Stimulated activated CD4-positive, alpha-beta T cell treated with anti-CD3 and anti-CD28 coated beads, Interleukin-12 subunit alpha, Interleukin-12 subunit beta, amount 100 ng/mL, for 24 hours (primary cell): ENCODE measurements at regions not wholly inside any gene's neighbourhood (a gene's known extent, or its start where the extent isn't known, plus 50 kb on each side); places are given as distances from the start of the nearest gene placed in this dataset.
"Not testable (repeated sequence)": the region's sequence is repeated elsewhere in the genome, so short reads cannot be mapped to it uniquely, and the experiment has no call there.

Experiments
- DNase-seq, 2 experiments: peaks; one replicate each; pipeline ENCODE4 v3.0.0-alpha.2; 2020; ENCODE audit warnings: low read depth in 2 of 2

DNA sequence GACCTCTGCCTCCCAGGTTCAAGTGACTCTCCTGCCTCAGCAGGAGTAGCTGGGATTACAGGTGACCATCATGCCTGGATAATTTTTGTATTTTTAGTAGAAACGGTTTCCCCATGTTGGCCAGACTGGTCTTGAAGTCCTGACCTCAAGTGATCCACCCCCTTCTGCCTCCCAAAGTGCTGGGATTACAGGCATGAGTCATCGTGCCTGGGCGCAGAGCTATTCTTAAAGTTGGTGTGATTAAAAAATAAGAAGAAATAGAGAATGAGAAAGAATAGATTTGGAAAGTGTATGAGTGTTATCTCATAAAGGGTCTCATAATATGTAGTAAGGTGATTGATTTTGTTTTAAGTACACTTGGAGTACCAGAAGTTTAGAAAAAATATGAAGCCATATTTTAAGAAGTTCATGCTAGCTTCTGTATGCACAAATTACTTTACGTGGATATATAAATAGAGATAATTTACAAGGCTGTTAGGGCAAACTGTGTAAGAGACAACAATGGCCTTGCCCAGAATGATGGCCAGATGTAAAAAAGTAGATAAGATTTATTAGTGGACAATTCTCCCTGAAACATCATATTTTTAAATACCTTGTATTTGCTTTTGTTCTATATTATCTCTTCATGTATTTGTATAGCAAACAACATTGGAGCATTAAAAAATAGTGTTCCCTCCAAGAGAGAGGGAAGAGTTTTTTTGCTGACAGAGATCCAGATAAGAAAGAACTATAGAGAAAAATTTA, 1108.5 kb downstream of the SLC16A7 start:
- DNase-seq = no peak

DNA sequence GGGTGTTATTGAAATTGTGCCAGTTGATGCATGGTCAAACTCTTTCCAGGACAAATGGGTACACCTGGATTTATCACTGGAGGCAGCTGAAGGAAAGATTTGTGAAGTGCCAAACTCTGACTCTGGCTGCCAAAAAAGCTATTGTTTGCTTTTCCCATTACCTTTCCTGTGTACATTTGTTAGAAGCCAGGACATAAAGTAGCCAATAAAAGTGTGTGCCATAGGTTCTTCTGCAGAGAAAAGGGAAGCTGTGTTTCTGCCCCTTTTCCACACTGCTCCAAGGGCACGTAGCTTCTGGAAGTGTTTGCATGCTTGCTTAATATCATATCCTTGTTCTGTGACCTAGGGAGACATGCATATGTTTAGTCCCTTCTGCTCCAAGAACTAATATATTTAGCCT, 1114.4 kb downstream of the SLC16A7 start:
- no peak for DNase-seq

DNA sequence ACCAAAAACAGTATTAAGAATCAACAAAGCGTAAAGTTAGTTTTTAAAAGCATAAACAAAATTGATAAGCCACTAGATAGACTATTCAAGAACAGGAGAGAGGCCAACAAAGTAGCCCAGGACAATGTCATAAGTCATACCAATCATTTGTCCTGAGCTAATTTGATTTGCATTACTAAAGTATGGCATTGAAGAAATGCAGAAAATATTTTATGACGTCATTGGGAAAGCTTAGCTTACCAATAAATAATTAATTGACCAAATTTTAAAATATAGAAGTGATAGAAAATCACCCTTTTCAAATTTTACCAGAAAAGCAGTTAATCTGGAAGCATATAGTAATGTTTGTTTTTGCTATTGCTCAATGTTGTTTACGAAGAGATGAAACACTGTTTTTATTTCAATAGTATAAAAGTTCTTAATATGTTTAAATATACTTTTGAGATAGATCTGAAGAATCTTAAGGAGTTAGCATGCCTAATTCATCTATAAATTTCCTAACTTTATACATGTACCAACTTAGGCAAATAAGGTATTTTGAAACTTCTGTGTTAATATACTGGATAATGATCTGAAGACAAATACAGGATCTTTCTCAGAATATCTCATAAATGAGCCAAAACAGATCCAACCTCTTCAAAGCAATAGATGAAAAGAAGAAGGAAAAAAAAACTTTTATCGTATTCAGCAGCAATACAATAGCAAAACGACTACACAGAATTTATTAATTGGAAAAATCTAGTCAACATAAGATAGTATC, 1118.5 kb downstream of the SLC16A7 start:
- no peak for DNase-seq

DNA sequence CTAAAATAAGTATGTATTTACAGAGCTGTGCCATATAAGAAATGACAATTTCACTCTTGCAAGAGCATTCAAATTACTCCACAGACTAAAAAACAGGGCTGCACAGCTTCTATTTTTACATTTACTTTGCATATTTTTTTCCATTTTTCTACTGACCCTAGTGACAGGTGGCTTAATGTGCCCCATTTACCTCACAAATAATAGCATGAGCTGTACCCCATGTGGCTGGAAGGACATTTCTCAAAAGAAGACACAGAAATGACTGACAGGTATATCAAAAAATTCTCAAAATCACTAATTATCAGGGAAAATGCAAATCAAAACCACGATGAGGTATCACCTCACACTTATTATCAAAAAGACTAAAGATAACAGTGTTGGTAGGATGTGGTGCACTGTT, 1128.6 kb downstream of the SLC16A7 start:
- no peak for DNase-seq

DNA sequence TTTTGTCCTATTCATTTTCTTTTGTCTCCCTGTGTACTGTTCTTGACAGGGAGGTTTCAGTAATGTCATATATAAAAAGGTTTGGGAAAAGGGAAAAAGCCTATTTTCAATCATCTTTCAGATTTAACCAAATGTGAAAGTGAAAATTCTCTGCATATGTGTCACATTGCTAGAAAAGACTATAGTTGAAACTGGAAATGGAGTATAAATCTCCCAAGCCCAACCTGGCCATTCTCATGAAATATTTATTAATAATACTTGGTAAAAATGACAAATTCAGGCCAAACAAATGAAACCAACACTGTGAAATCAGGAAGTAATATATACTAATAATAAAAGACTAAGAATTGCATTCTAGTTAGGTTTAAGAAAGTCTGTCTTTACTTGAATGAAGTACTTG, 1129.2 kb downstream of the SLC16A7 start:
- DNase-seq = no peak

DNA sequence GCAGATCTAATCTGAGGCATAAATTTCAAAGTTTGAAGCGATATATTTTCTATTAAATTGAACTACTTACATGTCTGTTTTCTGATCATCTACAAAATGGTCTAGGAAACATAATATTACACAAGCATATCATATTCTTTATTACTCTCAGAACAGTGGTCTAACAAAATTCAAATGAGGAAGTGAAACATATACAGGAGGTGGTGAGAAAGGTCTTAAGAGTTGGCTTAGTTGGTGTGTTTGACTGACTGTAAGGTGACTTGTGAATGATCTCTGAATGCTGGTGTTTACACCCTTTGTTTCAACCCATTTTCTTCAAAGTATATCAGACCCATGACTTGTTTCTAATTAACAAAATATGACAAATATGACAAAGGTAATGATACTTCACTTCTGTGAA, 1156.8 kb downstream of the SLC16A7 start:
- DNase-seq = no peak

DNA sequence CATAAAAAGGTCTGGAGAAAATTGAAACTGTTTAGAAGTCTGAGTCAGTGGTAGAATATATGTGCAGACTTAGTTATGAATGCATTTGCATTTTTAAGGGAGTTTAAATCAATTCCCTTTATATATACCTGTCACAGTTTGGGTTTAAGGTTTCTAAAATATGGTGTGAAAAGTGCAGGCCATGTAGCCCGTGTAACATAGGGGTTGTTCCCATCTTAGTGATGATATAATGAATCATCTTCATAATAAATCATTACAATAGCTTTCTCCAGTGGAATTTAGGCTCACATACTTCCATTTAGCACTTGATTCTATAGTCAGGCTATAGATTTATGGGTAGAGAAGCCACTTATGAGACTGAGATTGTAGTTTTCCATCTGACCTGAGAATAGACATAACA, 1162.4 kb downstream of the SLC16A7 start:
- DNase-seq = no peak

DNA sequence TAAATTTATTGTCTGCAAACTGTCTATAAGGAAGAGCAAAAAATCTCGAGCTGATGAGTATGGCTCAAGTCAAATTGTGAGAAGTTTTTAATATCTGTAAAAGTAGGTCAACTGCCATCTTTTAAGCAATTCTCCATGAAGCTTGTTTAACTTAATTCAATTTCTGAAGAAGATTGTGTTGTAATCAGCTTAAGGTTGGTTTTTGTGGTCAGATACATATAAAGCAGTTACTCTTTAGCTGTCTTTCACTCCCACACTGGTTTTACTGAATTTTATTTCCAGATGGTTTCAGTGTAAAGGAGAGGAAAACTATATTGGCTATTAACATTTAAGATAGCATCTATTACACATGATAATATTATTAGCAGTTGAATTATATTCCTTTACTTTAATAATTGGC, 1165.1 kb downstream of the SLC16A7 start:
- DNase-seq = no peak

DNA sequence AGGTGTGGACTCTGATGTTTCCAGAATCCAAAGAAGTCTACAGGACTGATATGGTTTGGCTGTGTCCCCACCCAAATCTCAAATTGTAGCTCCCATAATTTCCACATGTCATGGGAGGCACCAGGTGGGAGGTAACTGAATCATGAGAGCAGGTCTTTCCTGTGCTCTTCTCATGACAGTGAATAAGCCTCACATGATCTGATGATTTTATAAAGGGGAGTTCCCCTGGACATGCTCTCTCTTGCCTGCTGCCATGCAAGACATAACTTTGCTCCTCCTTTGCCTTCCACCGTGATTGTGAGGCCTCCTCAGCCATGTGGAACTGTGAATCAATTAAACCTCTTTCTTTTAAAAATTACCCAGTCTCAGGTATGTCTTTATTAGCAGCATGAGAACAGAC, 1205.3 kb downstream of the SLC16A7 start:
- DNase-seq = not testable (repeated sequence)

DNA sequence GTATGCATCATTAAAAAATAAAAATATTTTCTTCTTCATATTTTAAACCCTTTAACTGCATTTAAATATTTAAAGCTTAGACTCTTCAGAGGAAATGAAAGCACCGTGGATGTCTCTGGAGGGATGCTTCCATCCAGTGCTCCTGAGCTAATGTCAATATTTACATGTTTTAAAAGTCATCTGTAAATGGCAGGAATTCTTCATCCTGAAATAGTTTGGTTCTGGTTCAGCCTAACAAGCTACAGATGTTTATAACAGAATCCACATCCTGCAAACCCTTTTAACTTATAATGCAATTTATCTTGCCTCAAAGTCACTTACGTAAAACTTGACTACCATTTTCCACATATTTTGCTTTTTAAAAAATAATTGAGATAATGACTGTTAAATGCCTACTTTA, 1207.3 kb downstream of the SLC16A7 start:
- DNase-seq = no peak

DNA sequence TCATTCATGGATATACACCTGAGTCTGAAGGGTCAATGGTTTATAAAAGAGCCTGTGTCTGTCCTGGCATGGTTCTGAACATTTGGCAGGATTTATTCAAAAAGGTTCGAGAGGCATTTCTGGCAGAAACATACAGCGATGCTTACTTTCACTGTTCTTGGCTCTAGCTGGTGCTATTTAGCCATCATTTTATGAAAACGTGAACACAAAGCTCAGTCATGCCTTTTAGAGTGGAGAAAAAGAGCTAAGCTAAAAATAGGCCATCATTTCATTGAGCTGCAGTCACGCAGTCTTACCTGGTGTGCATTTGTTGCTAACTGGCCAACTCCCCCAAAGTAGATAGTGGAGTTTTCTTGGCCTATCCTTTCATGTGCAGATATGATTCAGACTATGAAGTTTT, 1209.5 kb downstream of the SLC16A7 start:
- DNase-seq = no peak

DNA sequence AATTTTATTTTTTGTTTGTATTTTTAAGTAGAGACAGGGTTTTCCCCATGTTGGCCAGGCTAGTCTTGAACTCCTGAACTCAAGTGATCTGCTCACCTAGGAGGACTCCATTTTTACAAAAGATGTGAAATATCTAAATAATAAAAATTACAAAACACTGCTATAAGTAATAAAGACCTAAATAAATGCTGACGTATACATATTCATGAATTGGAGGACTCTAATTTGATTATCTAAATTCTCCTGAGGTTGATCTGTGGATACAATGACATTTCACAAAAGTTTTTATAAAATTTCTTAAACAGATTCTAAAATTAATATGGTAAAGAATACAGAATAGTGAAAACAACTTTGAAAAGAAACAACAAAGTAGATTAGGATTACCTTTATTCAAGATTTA, 1224.0 kb downstream of the SLC16A7 start:
- no peak for DNase-seq

DNA sequence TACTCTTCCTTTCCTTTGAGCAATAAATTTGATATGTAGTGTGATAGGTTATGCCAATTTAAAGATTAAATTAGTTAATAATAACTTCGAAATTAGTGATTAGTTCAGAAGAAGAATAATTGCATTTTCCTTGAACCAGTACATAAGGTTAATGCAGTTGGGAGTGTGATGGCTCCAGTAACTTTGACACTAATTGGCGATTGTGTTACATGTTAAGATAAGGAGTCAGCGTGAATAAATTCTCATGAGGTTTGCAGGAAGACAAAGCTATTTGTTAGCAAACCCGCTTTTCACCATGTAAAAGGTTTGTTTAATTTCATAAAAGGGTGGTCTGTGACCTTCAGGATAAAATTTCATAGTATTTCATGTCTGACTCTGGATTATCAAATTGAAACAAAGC, 1226.8 kb downstream of the SLC16A7 start:
- DNase-seq = no peak

DNA sequence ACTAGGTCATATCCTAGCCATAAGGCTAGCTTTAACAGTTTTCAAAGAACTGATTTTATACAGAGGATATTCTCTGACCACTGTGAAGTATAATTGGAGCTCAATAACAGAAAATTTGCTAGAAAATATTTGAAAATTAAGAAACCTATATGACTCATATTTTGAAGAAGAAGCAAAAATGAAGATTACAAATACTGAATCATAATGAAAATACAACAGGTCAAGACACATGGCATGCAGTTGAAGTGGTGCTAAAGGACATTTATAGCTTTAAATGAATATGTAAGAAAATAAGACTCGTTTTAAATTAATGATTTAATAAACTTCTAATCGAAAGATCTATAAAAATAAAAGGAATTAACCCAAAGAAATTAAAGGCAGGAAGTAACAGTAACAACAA, 1234.6 kb downstream of the SLC16A7 start:
- no peak for DNase-seq

DNA sequence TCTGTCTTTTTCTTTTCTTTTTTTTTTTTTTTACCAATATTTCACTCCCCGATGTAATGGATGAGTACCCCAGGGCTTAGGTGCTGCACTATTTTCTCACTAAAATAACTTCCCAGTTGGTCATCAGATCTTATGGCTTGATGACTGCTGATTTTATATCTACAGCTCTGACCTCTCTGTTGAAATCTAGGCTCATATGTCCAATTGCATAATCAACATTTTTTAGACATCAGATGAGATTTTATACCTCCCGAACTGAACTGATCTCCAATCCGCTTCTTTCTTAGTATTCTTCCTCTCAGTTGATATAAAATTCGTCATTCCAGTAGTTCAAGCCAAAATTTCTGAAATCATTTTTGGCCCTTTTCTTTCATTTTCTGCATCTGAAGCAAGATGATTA, 1236.5 kb downstream of the SLC16A7 start:
- DNase-seq = no peak

DNA sequence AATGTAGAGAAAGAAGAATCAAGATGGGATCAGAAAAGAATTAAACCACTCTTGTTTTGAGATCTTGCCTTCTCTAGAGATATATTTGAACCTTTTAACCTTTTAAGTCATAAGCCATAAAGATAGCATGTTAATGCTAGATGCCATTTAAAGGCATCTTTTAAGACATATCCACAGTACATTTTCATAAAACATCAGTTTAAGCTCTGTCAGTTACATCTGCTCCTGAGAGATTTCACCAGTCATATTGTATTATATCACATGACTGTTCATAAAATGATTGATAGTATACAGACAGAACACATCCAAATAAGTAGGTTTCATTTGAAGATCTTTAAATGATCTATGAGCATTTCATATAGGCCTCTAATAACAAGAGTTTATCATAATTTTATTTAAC, 1238.5 kb downstream of the SLC16A7 start:
- DNase-seq = no peak

DNA sequence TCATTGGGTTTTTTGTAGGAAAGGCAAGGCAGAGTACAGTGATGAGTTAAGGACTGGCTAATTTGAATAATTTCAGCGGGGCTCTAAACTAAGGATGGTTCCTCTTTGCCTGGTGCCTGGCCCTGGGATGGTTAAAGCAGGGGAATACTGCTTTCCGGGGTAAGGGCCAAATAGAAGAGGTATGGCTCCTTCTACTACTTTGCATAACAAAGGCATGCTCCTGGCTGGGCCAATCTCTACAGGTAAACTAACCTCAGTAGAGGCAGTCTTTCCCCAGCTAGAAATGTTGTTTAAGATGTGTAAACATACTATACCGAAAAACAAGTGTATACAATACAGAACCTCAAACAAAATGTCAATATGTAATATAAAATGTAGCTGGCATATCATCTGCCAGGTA, 1239.0 kb downstream of the SLC16A7 start:
- DNase-seq = no peak

DNA sequence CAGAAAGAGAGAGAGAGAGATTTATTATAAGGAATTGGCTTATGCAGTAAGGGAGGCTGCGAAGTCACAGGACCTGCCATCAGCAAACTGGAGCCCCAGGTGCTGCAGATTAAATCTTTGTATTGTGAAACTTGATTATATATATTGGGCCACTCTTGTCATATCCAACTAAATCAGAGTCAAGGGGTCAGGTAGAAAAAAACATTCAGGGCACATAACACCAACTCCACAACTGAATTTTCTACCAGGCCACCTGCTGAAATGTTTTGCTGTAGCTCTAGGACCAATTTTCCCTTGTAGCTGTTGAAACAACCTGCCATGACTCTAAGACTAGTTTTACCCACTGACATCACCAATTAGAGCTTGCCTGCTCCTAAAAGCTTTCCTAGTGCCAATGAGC, 1240.8 kb downstream of the SLC16A7 start:
- no peak for DNase-seq

DNA sequence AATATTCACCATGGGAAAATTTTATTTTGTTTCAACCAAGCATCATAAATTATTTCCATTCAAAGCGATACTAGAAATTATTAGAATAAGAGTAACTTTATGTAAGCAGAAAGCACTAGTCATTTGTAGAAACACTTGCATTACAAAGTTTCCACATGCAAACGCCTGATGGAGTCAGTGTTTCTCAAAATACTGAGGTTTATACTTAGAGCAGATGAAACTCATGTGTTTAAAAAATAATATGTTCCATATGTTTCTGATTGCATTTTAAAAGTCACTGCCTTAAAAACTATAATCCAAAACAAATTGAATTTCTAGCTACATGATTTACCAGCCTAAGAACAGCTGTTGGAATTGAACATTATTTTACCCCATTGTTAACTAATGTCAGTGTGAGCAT, 1246.4 kb downstream of the SLC16A7 start:
- no peak for DNase-seq

DNA sequence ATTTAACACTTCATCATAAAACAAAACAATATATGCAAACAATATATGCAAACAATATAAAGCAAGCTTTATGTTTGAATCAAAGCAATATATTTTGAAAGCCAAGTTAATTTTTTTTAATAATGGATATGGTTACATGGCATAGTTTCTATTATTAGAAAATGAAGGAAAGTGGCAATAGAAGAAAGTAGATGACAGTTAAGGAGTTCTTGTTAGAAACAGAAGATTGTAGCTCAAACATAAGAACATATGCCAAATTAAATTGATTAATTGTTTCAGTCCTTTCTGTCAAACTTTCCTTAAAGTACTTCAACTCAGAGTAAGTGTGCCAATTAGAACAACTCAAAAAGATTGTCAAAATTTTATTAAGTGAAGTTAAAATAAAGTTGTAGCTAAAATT, 1248.3 kb downstream of the SLC16A7 start:
- no peak for DNase-seq

DNA sequence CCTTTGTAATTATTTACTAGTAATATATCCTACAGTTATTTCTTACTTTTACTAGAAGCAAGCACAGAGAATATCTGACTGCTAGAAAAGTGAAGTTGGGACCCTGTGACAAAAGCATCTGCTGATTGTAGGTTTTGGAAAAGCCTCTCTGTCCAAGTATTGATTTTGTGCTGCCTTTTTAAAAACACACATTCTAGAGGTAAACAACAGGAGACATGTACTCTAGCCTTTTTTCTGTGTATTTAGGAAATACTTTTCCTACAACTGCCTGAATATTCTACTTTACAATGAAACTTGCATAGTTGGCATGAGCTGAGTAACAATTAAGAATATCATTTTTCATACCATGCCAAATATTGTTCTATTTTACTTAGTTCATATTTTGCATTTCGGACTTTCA, 1249.0 kb downstream of the SLC16A7 start:
- DNase-seq = no peak

DNA sequence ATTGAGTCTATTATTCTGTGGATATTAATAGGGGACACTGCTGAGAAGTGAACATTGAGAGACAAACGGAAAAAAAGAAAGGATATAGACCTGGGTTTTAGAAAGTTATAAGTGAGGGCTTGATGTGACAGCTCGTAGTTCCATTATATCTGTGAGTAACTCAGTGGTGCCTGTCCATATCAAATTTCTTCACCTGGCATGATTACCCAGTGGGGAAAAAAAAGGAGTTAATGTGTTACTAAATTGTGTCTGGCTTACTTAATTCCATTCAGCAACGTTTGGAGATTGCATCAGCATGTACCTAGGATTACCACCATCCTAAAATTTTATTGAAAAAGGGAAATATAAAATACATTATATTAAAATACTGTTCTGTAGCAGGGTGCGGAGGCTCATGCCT, 1249.9 kb downstream of the SLC16A7 start:
- no peak for DNase-seq

DNA sequence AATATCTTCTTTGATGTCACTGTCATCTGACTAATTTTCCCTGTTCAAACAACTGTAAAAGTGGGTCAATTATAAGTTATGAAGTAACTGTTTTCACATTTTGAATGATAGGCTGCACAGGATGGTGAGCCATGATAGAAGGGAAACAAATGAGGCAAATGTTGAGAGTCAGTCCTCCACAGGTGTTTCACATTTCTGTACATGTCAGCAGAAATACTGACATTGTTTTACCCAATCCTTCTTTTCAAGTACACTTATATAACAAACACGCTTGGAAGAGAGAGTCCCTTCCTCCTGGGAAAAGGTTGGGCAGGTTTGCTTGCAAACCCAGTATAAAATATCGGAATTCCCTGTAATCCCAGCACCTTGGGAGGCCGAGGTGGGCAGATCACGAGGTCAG, 1251.5 kb downstream of the SLC16A7 start:
- DNase-seq = no peak

DNA sequence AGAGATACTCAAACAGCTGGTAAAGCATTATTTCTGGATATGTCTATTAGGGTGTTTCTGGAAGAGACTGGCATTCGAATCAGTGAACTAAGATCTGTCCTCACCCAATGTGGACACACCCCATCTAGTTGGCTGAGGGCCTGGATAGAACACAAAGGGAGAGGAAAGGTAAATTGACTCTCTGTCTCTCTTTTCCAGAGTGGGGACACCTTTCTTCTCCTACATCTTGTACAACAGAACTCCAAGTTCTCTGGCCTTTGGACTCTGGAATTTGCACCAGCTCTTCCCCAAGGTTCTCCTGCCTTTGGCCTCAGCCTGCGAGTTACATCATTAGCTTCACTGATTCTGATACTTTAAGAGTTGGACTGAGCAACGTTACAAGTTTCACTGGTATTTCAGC, 1253.9 kb downstream of the SLC16A7 start:
- no peak for DNase-seq
